Coronary artery (tissue), 2 donors: ENCODE measurements at regions not wholly inside any gene's neighbourhood (a gene's known extent, or its start where the extent isn't known, plus 50 kb on each side); places are given as distances from the start of the nearest gene placed in this dataset.
"Not testable (repeated sequence)": the region's sequence is repeated elsewhere in the genome, so short reads cannot be mapped to it uniquely, and the experiment has no call there.

Experiments
- DNase-seq: peaks from one replicate; pipeline ENCODE4 v3.0.0-alpha.2; 2017; ENCODE audit warnings: low spot score
- H3K27ac ChIP-seq, 2 donors: fragments of 200-600 bp; sonication (generic); one replicate each; pipeline ENCODE4 v1.5.1; 2016 to 2019
- H3K4me3 ChIP-seq: fragments of 200-600 bp; sonication (generic); 2 replicates; pipeline ENCODE4 v1.5.1; 2016; ENCODE audit warnings: mild to moderate bottlenecking, moderate library complexity
- TF ChIP-seq, protein P1 (sequence below): fragments of 200-600 bp; sonication (generic); IDR thresholded peaks from one replicate; pipeline ENCODE4 v1.5.1; 2019; ENCODE audit warnings: antibody characterized with exemption

DNA sequence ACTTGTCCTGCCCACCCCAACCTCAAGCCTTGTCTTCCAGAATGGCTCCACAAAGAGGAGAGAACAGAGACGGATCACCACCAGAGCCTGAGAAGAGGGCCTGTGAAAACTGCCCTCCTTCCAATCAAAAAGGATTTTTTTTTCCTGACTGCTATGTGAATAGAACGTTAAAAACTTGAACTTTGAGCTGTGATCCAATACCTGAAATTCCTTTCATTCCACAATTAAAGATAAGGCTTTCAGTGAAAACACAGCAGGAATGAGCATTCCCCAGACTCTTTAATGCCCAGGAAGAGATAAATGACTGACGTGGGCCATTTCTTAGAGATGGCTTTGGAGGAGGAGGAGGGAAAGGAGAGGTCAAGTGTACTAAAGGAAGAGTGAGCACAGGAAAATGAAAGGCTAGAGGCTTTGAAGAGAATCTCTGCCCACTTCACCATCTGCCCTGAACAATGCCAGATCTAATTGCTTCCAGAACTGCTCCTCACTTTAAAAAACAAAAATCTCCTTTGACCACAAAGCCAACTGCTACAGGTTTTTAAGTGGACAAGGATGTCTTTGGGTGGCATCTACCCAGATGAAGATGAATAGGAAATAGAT lies 177.9 kb upstream of the MAP3K1 start:
- no peak for DNase-seq
- Histone ChIP-seq H3K4me3 (no peak overlapping the region), H3K27ac (no peak overlapping the region)
- TF ChIP-seq, protein P1, sequence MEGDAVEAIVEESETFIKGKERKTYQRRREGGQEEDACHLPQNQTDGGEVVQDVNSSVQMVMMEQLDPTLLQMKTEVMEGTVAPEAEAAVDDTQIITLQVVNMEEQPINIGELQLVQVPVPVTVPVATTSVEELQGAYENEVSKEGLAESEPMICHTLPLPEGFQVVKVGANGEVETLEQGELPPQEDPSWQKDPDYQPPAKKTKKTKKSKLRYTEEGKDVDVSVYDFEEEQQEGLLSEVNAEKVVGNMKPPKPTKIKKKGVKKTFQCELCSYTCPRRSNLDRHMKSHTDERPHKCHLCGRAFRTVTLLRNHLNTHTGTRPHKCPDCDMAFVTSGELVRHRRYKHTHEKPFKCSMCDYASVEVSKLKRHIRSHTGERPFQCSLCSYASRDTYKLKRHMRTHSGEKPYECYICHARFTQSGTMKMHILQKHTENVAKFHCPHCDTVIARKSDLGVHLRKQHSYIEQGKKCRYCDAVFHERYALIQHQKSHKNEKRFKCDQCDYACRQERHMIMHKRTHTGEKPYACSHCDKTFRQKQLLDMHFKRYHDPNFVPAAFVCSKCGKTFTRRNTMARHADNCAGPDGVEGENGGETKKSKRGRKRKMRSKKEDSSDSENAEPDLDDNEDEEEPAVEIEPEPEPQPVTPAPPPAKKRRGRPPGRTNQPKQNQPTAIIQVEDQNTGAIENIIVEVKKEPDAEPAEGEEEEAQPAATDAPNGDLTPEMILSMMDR = no peak

DNA sequence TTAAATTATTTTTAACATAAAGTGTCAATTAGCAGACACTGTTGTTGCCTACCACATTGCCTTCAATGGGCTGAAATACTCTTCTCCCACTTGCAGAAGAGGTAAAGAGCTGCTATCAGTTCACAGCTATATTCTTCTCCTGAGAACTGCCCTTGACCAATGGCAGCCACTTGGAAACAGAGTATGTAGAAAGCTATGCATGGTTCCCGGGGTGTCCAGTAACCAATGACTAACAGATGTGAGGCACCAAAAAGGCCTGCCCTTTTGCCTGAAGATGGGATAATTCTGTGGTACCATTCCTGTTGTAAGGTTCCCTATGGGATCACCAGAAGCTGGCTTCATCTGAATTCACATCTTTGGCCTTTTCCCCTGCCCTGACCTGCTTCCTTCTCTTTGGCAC lies 181.4 kb upstream of the MAP3K1 start:
- H3K4me3 ChIP-seq = no peak overlapping the region
- TF ChIP-seq, protein P1 = no peak
- H3K27ac ChIP-seq = no peak overlapping the region
- DNase-seq = no peak

DNA sequence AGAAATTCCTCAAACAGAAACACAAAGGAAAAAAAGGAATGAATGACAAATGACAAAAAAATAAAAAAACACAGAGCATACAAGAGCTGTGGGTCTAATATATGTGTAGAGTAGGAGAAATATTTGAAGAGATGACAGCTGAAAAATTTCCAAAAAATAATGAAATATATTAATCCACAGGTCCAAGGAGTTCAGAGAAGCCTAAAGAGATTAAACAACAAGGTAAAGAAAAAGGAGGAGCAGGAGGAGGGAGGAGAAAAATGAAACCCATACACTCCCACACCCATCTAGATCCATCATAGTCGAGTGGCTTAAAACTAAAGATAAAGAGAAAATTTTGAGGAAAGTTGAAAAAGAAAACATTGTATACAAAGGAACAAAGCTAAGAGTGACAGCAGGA lies 182.4 kb upstream of the MAP3K1 start:
- no peak for DNase-seq
- Histone ChIP-seq H3K4me3 (no peak overlapping the region), H3K27ac (no peak overlapping the region)
- TF ChIP-seq, protein P1 = no peak

DNA sequence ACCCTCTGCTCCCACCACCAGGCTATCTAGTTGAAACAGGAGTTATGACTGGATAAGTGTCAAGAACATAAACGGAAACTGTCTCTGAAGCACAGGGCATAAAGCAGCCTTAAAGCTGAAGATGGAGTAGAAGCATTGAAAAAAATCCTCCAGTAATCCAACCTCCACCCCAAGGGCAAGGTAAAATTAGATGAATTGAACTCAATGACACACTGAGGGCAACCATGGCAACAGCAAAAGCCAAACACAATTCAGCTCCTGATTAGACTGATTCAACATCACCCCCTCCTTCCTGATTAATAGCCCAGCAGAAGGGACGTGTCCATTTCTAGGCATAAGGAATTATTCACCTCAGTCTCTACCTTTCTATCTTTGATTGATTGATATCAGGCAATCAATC lies 183.2 kb upstream of the MAP3K1 start:
- TF ChIP-seq, protein P1 = no peak
- Histone ChIP-seq H3K4me3 (no peak overlapping the region), H3K27ac (no peak overlapping the region)
- DNase-seq = no peak

DNA sequence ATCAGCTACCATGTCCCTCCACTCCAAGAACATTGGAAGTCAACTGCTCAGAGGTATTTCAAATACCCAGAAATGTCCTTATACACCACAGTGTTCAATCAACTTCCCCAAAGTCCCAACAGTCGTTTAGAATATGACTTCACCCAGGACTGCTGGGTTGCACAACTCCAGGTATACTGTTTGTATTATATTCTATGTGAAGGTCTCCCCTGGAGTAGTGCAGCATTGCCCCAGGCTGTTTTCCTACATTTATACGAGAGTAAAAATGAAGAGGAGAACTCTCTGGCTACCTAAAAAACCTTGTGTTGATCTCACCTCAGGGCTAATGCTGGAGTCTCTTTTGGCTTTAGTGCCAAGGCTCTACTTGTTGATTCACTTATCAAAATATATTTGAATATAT lies 183.6 kb upstream of the MAP3K1 start:
- TF ChIP-seq, protein P1 = no peak
- no peak overlapping the region for H3K27ac ChIP-seq
- no peak overlapping the region for H3K4me3 ChIP-seq
- DNase-seq = no peak

DNA sequence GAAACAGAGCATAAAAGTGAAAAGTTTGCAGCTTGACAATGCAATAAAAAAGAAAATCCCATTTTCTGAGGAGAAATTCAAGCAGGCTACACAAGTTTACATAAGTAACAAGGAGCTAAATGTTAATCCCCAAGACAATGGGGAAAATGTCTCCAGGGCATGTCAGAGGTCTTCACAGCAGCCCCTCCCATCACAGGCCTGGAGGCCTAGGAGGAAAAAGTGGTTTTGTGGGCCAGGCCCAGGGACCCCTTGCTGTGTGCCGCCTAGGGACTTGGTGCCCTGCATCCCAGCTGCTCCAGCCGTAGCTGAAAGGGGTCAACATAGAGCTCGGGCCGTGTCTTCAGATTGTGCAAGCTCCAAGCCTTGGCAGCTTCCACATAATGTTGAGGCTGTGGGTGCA lies 186.7 kb upstream of the MAP3K1 start:
- not testable (repeated sequence) for H3K4me3 ChIP-seq, H3K27ac ChIP-seq, DNase-seq

DNA sequence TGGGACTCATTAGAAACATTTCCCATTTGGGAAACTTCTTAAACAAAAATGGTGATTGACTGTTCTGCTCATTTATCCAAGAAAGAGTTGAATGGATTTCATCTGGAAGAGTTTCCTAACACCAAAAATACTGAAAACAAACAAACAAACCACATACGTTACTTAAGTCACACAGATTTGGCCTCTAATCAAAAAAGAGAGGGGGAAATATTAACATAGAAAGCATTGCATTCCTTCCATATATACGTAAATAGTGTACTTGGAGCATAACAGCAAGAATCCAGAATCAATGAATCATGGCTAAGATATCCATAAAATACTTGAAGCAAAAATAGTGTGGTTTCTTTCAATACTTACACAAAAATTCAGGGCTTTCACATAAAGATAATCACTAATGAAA lies 189.8 kb upstream of the MAP3K1 start:
- TF ChIP-seq, protein P1 = no peak
- Histone ChIP-seq H3K4me3 (no peak overlapping the region), H3K27ac (no peak overlapping the region)
- no peak for DNase-seq

DNA sequence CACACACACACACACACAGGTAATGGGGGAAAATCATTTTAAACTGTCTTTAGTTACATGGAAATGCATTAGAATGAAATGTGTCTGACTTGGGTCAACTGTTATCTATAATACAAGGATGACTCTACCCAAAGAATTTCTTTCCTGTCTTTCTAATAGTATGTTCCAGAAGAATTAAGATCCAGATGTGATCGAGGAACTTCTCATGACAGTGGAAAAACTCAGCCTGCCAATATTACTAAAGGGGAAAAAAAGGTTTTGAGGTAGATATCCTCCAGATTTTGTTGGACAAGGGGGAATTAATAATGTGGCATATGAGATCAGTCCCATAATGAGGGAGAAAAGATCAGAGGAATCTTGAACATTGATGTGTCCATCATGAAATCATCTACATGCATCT lies 190.6 kb upstream of the MAP3K1 start:
- Histone ChIP-seq H3K4me3 (no peak overlapping the region), H3K27ac (no peak overlapping the region)
- TF ChIP-seq, protein P1 = no peak
- DNase-seq = no peak
